GM12864 (cell line): ENCODE measurements at regions not wholly inside any gene's neighbourhood (a gene's known extent, or its start where the extent isn't known, plus 50 kb on each side); places are given as distances from the start of the nearest gene placed in this dataset.

Source experiments
- DNase-seq: peaks from one replicate; pipeline ENCODE4 v3.0.0-alpha.2; 2011; ENCODE audit warnings: low read depth
- H3K4me3 ChIP-seq: 2 replicates; pipeline ENCODE4 v1.5.1; 2011; ENCODE audit warnings: mild to moderate bottlenecking, low read depth, low read length, control low read depth
- CTCF ChIP-seq: IDR thresholded peaks from 2 replicates; pipeline ENCODE4 v1.5.1; 2011; ENCODE audit warnings: low read depth, mild to moderate bottlenecking, moderate library complexity, low read length, control low read depth, inconsistent platforms; ENCODE audit errors: missing control alignments

- no peak overlapping the region for H3K4me3 ChIP-seq
- no peak for DNase-seq
- TF ChIP-seq CTCF: no peak
Measured at GRCh38 chr10:128493811-128494210, 367.6 kb upstream of the MKI67 start.

- no peak overlapping the region for H3K4me3 ChIP-seq
- no peak for TF ChIP-seq CTCF
- no peak for DNase-seq
Measured at GRCh38 chr10:128494665-128495064, 368.4 kb upstream of the MKI67 start.

- no peak for DNase-seq
- no peak overlapping the region for H3K4me3 ChIP-seq
- no peak for TF ChIP-seq CTCF
Measured at GRCh38 chr10:128497660-128498377, 371.6 kb upstream of the MKI67 start.

GRCh38 chr10:128498378-128498730, 372.1 kb upstream of the MKI67 start:
- peak; percentile 8 for TF ChIP-seq CTCF
- H3K4me3 ChIP-seq: no peak overlapping the region
- DNase-seq: no peak

GRCh38 chr10:128498746-128499145, 372.5 kb upstream of the MKI67 start:
- H3K4me3 ChIP-seq: no peak overlapping the region
- no peak for TF ChIP-seq CTCF
- no peak for DNase-seq

GRCh38 chr10:128499486-128499885, 373.3 kb upstream of the MKI67 start:
- no peak overlapping the region for H3K4me3 ChIP-seq
- DNase-seq: no peak
- no peak for TF ChIP-seq CTCF

- DNase-seq: no peak
- no peak overlapping the region for H3K4me3 ChIP-seq
- TF ChIP-seq CTCF: no peak
Measured at GRCh38 chr10:128499956-128500355, 373.7 kb upstream of the MKI67 start.
